B cell (primary cell): ENCODE measurements at regions not wholly inside any gene's neighbourhood (a gene's known extent, or its start where the extent isn't known, plus 50 kb on each side); places are given as distances from the start of the nearest gene placed in this dataset.

ENCODE experiments used
- ATAC-seq: fragments of 200-7000 bp; cut with Tn5 transposase; one replicate; pipeline ENCODE4 v1.10.0; 2021; ENCODE audit warnings: low read depth, mild to moderate bottlenecking, moderate number of reproducible peaks, moderate library complexity
- CTCF ChIA-PET: fragments of 350-600 bp; sonication (Branson Sonifier 250); formaldehyde crosslinking; loops from one replicate; lab custom pipeline; 2021; ENCODE audit warnings: antibody characterized with exemption, inconsistent platforms; lab: Charles Lee
- POLR2A ChIA-PET: fragments of 350-600 bp; sonication (Branson Sonifier 250); formaldehyde crosslinking; loops from one replicate; lab custom pipeline; 2021; ENCODE audit warnings: antibody characterized with exemption; lab: Charles Lee
- DNase-seq: peaks from one replicate; pipeline ENCODE4 v3.0.0; 2013
- H2AFZ ChIP-seq: 2 replicates; pipeline ENCODE4 v1.6.1; 2012; ENCODE audit warnings: mild to moderate bottlenecking, low read depth, low read length; ENCODE audit not compliant: insufficient read depth, poor library complexity, severe bottlenecking
- H3K27ac ChIP-seq, 2 donors: 1 replicate in 1 of 2; 2 replicates in 1 of 2; pipeline ENCODE4 v1.5.1; 2012 to 2013; ENCODE audit warnings: low read length in 2 of 2, mild to moderate bottlenecking in 2 of 2, moderate library complexity in 1 of 2
- H3K27me3 ChIP-seq, 4 experiments: fragments of 200-600 bp in 1 of 4; sonication (generic) in 1 of 4; replicated peaks in 1 of 4; 1 replicate in 2 of 4; 2 replicates in 2 of 4; pipeline versions ENCODE4 v1.6.1 to v1.7.0; 2013 to 2016; ENCODE audit warnings: low read length in 3 of 4, mild to moderate bottlenecking in 2 of 4, mixed read lengths in 1 of 4, moderate library complexity in 1 of 4; ENCODE audit not compliant: insufficient read depth in 4 of 4, control insufficient read depth in 3 of 4; ENCODE audit errors: control extremely low read depth in 1 of 4
- H3K36me3 ChIP-seq, 2 experiments: replicated peaks in 1 of 2; 1 replicate in 1 of 2; 2 replicates in 1 of 2; pipeline versions ENCODE4 v1.6.1 to v1.7.1; 2013; ENCODE audit warnings: low read length in 1 of 2; ENCODE audit not compliant: insufficient read depth in 2 of 2, control insufficient read depth in 1 of 2; ENCODE audit errors: control extremely low read depth in 1 of 2, extremely low read depth in 1 of 2
- H3K4me1 ChIP-seq, 2 donors: fragments of 200-600 bp in 1 of 2; sonication (generic) in 1 of 2; 1 replicate in 1 of 2; 2 replicates in 1 of 2; pipeline versions ENCODE4 v1.5.1 to v1.6.1; 2013 to 2017; ENCODE audit warnings: low read length in 2 of 2; ENCODE audit not compliant: control insufficient read depth in 2 of 2, insufficient read depth in 2 of 2
- H3K4me2 ChIP-seq: replicated peaks from 2 replicates; pipeline ENCODE3; 2012; ENCODE audit warnings: mild to moderate bottlenecking, low read depth, low read length; ENCODE audit not compliant: poor library complexity, severe bottlenecking
- H3K4me3 ChIP-seq, 5 experiments: fragments of 200-600 bp in 1 of 5; sonication (generic) in 1 of 5; 1 replicate in 3 of 5; 2 replicates in 2 of 5; pipeline versions ENCODE4 v1.5.1 to v1.7.0; 2011 to 2016; ENCODE audit warnings: low read length in 4 of 5, mild to moderate bottlenecking in 4 of 5, low read depth in 2 of 5, control low read depth in 1 of 5, moderate library complexity in 1 of 5; ENCODE audit not compliant: insufficient read depth in 1 of 5; ENCODE audit errors: control extremely low read depth in 1 of 5, extremely low read depth in 1 of 5
- H3K79me2 ChIP-seq: fragments of 200-600 bp; sonication (generic); one replicate; pipeline ENCODE4 v1.6.0; 2016; ENCODE audit warnings: low read length; ENCODE audit not compliant: control insufficient read depth, insufficient read depth
- H3K9ac ChIP-seq: fragments of 200-600 bp; sonication (generic); 2 replicates; pipeline ENCODE4 v1.6.1; 2017; ENCODE audit warnings: mild to moderate bottlenecking, low read length, moderate library complexity
- H3K9me3 ChIP-seq, 3 donors: one replicate each; pipeline versions ENCODE4 v1.6.1 to v1.7.1; 2013; ENCODE audit warnings: low read length in 2 of 3; ENCODE audit not compliant: control insufficient read depth in 2 of 3, insufficient read depth in 1 of 3; ENCODE audit errors: control extremely low read depth in 1 of 3
- H4K20me1 ChIP-seq: 2 replicates; pipeline ENCODE4 v1.6.0; 2012; ENCODE audit warnings: mild to moderate bottlenecking, low read length; ENCODE audit not compliant: insufficient read depth, control insufficient read depth, poor library complexity, severe bottlenecking
- H3K27ac Mint-ChIP-seq: one replicate; pipeline ENCODE4 v1.8.0; 2021; ENCODE audit warnings: mixed read lengths
- H3K27me3 Mint-ChIP-seq: one replicate; pipeline ENCODE4 v1.8.0; 2021; ENCODE audit warnings: mixed read lengths
- H3K4me1 Mint-ChIP-seq: one replicate; pipeline ENCODE4 v1.8.0; 2021; ENCODE audit warnings: mixed read lengths
- H3K4me3 Mint-ChIP-seq: one replicate; pipeline ENCODE4 v1.8.0; 2021; ENCODE audit warnings: mixed read lengths
- H3K9me3 Mint-ChIP-seq: one replicate; pipeline ENCODE4 v1.8.0; 2022; ENCODE audit warnings: mixed read lengths; ENCODE audit not compliant: insufficient read depth
- CTCF ChIP-seq: fragments of 200-600 bp; IDR thresholded peaks from one replicate; pipeline ENCODE4 v1.8.0; 2022; ENCODE audit warnings: antibody characterized with exemption, mild to moderate bottlenecking
- EZH2 ChIP-seq: IDR thresholded peaks from 2 replicates; pipeline ENCODE4 v1.6.1; 2012; ENCODE audit warnings: borderline replicate concordance, low read depth, mild to moderate bottlenecking, moderate library complexity, low read length; ENCODE audit not compliant: insufficient read depth, poor library complexity, severe bottlenecking
- WGBS: methylation state at CpG from one replicate; pipeline ENCODE4 v1.1.5; 2013; ENCODE audit warnings: missing lambda C conversion rate; ENCODE audit not compliant: insufficient coverage; 5-methylcytosine and 5-hydroxymethylcytosine counted together
- intact Hi-C: fragments of 100-400 bp; cut with micrococcal nuclease; formaldehyde crosslinking; loops from one replicate; pipeline ENCODE4 v1.10.0; 2022

GRCh38 chr6:65816991-65817390 lies 110.0 kb upstream of the EYS start:
- H3K79me2 ChIP-seq = no peaks in the 10 kb centered on the region
- no peaks in the 10 kb centered on the region for H3K9me3 ChIP-seq
- H3K36me3 ChIP-seq = no peaks in the 10 kb centered on the region
- H3K9me3 Mint-ChIP-seq = peaks cover 4% of the 10 kb centered on the region
- TF ChIP-seq CTCF (no peak), EZH2 (no peak)
- POLR2A ChIA-PET = no interaction called here
- CTCF ChIA-PET = no interaction called here
- DNase-seq (no peak), ATAC-seq (no peak)
- no peak overlapping the region for H3K27ac ChIP-seq
- H3K27me3 ChIP-seq = no peaks in the 10 kb centered on the region
- no peaks in the 10 kb centered on the region for H3K4me1 ChIP-seq
- no peak overlapping the region for H3K4me2 ChIP-seq
- no peaks in the 10 kb centered on the region for H4K20me1 ChIP-seq
- H2AFZ ChIP-seq = no peak overlapping the region
- no CpG with 5 or more reads among the region's 2 CpGs for WGBS
- H3K9ac ChIP-seq = no peak overlapping the region
- no peak overlapping the region for H3K4me3 ChIP-seq
- H3K27me3 Mint-ChIP-seq = no peaks in the 10 kb centered on the region
- intact Hi-C loops = no loop called here
- H3K4me1 Mint-ChIP-seq = no peaks in the 10 kb centered on the region
- no peak overlapping the region for H3K27ac Mint-ChIP-seq
- H3K4me3 Mint-ChIP-seq = no peak overlapping the region

DNA sequence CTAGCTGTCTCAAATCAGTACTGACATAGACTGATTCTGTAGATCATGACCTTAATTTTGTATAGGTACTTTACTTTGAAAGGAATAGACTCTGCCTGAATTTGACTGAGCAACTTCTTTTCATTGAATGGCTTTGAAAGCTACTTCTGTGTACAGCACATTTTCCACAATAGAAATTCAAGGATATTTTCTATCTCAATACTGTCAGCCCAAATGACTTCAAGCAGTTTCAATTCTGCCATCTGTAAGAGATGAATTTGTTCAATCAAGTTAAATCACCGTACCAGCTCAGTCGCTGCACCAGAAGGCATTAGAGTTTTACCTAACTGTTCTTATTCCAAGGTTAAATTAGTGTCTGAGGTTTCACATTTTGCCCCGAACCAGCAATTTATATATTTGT lies 107.0 kb upstream of the EYS start:
- H3K9me3 ChIP-seq = no peaks in the 10 kb centered on the region
- H3K4me3 ChIP-seq = no peak overlapping the region
- H3K27ac ChIP-seq = no peak overlapping the region
- no peaks in the 10 kb centered on the region for H3K36me3 ChIP-seq
- peaks cover 4% of the 10 kb centered on the region for H3K9me3 Mint-ChIP-seq
- H3K79me2 ChIP-seq = no peaks in the 10 kb centered on the region
- ChIA-PET POLR2A (no interaction called here), CTCF (no interaction called here)
- no peak overlapping the region for H2AFZ ChIP-seq
- no peak overlapping the region for H3K4me3 Mint-ChIP-seq
- WGBS = no CpG with 5 or more reads among the region's 3 CpGs
- no peaks in the 10 kb centered on the region for H4K20me1 ChIP-seq
- H3K9ac ChIP-seq = no peak overlapping the region
- ATAC-seq (no peak), DNase-seq (no peak)
- H3K4me2 ChIP-seq = no peak overlapping the region
- H3K27ac Mint-ChIP-seq = no peak overlapping the region
- H3K27me3 Mint-ChIP-seq = no peaks in the 10 kb centered on the region
- intact Hi-C loops = no loop called here
- TF ChIP-seq EZH2 = no peak
- no peak for TF ChIP-seq CTCF
- no peaks in the 10 kb centered on the region for H3K27me3 ChIP-seq
- no peaks in the 10 kb centered on the region for H3K4me1 Mint-ChIP-seq
- H3K4me1 ChIP-seq = no peaks in the 10 kb centered on the region
